Nephron (organoid): ENCODE measurements at regions not wholly inside any gene's neighbourhood (a gene's known extent, or its start where the extent isn't known, plus 50 kb on each side); places are given as distances from the start of the nearest gene placed in this dataset.
A peak's percentile ranks its signal among the peaks of the same experiment; 100 is the strongest.

ENCODE experiments used
- H3K27ac Mint-ChIP-seq, 3 experiments: 2 replicates each; pipeline ENCODE4 v1.8.0; 2020; ENCODE audit warnings: mixed read lengths in 3 of 3, mild to moderate bottlenecking in 2 of 3, moderate library complexity in 1 of 3
- H3K27me3 Mint-ChIP-seq: 2 replicates; pipeline ENCODE4 v1.8.0; 2021; ENCODE audit warnings: low read depth, mild to moderate bottlenecking, moderate library complexity, mixed read lengths
- H3K36me3 Mint-ChIP-seq: 2 replicates; pipeline ENCODE4 v1.8.0; 2020; ENCODE audit warnings: low read depth, mixed read lengths
- H3K4me1 Mint-ChIP-seq: 2 replicates; pipeline ENCODE4 v1.8.0; 2020; ENCODE audit warnings: mixed read lengths
- H3K4me3 Mint-ChIP-seq, 3 experiments: 2 replicates each; pipeline ENCODE4 v1.8.0; 2020; ENCODE audit warnings: mild to moderate bottlenecking in 3 of 3, mixed read lengths in 3 of 3, moderate library complexity in 2 of 3
- H3K9me3 Mint-ChIP-seq: 2 replicates; pipeline ENCODE4 v1.8.0; 2020; ENCODE audit warnings: mixed read lengths
- CTCF ChIP-seq, 3 experiments: fragments of 200-600 bp; sonication (generic); IDR thresholded peaks; one replicate each; pipeline ENCODE4 v1.5.0; 2021; ENCODE audit warnings: antibody characterized with exemption in 3 of 3; ENCODE audit not compliant: unreplicated experiment in 3 of 3

DNA sequence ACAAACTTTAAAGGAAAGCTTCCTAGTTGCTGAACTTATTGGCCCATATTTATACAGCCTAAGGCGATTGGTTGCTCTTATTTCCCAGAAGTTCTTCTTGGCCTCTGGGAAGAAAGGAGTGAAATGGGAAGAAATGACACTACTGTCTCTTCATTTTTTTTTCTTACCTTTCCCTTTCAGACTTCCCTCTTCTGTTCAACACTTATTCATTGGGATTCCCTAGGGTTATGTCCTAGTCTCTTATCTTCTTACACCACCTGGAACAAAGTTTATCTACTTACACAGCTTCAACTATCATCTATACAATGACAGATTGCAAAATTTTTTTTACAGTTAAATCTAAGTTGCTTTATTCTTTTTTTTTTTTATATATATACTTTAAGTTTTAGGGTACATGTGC, 68.0 kb downstream of the SNX12 start:
- no peaks in the 10 kb centered on the region for H3K27me3 Mint-ChIP-seq

DNA sequence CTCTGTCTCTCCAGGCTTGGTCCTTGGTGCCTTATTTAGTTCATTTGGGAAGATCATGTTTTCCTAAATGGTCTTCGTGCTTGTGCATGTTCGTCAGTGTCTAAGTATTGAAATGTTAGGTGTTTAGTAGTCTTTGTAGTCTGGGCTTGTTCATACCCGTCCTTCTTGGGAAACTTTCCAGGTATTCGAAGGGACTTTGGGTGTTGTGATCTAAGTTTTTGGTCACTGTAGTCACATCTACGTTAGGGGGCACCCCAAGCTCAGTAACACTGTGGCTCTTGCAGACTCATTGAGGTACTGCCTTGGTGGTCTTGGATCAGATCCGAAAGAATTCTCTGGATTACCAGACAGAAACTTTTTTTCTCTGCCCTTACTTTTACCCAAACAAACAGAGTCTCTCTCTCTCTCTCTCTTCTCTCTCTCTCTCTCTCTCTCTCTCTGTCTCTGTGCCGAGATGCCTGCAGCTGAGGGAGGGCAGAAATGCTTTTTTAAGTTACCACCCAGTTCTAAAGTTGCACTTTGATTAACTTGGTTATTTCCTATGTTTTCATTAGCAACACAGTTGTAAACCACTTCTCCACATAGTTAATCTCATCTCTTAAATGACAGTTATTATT, 67.6 kb upstream of the SLC7A3 start:
- H3K4me1 Mint-ChIP-seq, result peaks cover 15% of the 10 kb centered on the region
- no peaks in the 10 kb centered on the region for H3K36me3 Mint-ChIP-seq
- H3K4me3 Mint-ChIP-seq, result no peak overlapping the region
- H3K9me3 Mint-ChIP-seq, result peaks cover 16% of the 10 kb centered on the region
- H3K27me3 Mint-ChIP-seq, result no peaks in the 10 kb centered on the region
- peak in 2 of 3 experiments; percentile 40 for TF ChIP-seq CTCF (IDR thresholded peaks at IDR 0.05; ENCODE audit: unreplicated experiment in 3 of 3)
- peak overlapping the region in 2 of 3 experiments; percentile 54 to 59 for H3K27ac Mint-ChIP-seq

More for the DNA sequence above, 68.0 kb downstream of the SNX12 start:
- Mint-ChIP-seq H3K36me3 (no peaks in the 10 kb centered on the region), H3K4me3 (no peak overlapping the region), H3K27ac (peak overlapping the region; percentile 2 to 70 (median 30)), H3K4me1 (peaks cover 15% of the 10 kb centered on the region), H3K9me3 (peaks cover 6% of the 10 kb centered on the region)
- TF ChIP-seq CTCF (IDR thresholded peaks at IDR 0.05; ENCODE audit: unreplicated experiment in 3 of 3), result no peak

DNA sequence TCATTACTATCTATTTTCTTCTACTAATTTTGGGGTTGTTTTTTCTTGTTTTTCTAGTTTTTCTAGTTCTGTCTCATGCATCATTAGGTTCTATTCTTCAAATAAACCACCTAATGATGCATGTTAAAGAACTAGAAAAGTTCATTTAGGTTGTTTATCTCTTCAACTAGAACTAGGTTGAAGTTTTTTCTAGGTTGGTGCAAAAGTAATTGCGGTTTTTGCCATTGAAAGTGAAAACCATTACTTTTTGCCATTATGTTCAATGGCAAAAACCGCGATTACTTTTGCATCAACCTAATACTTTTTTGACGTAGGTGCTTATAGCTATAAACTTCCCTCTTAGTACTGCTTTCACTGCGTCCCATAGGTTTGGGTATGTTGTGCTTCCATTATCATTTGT, 64.4 kb upstream of the SLC7A3 start:
- H3K36me3 Mint-ChIP-seq, result no peaks in the 10 kb centered on the region
- no peak for TF ChIP-seq CTCF (IDR thresholded peaks at IDR 0.05; ENCODE audit: unreplicated experiment in 3 of 3)
- H3K27me3 Mint-ChIP-seq, result no peaks in the 10 kb centered on the region
- H3K9me3 Mint-ChIP-seq, result peaks cover 23% of the 10 kb centered on the region
- H3K4me1 Mint-ChIP-seq, result peaks cover 15% of the 10 kb centered on the region
- H3K4me3 Mint-ChIP-seq, result no peak overlapping the region
- no peak overlapping the region for H3K27ac Mint-ChIP-seq

DNA sequence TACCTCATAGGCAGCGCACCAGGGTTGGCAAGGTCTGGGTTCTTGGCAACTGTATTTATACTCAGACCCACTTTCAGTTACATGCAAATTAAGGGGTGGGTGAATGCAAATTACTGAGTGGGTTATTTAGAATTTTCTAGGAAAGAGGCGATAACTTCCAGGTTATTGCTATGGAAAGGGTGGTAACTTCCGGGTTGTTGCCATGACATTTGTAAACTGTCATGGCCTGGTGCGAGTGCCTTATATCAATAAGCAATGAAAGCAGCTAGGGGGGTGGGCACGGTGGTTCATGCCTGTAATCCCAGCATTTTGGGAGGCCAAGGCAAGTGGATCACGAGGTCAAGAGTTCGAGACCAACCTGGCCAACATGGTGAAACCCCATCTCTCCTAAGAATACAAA, 57.5 kb upstream of the SLC7A3 start:
- Mint-ChIP-seq H3K36me3 (no peaks in the 10 kb centered on the region), H3K4me3 (no peak overlapping the region), H3K27me3 (peaks cover 3% of the 10 kb centered on the region), H3K27ac (no peak overlapping the region), H3K9me3 (peaks cover 9% of the 10 kb centered on the region), H3K4me1 (no peaks in the 10 kb centered on the region)
- TF ChIP-seq CTCF (IDR thresholded peaks at IDR 0.05; ENCODE audit: unreplicated experiment in 3 of 3), result no peak
